Thymus (tissue), 11 donors: ENCODE measurements at regions not wholly inside any gene's neighbourhood (a gene's known extent, or its start where the extent isn't known, plus 50 kb on each side); places are given as distances from the start of the nearest gene placed in this dataset.

Experiments used
- DNase-seq, 9 donors: peaks; one replicate each; pipeline ENCODE4 v3.0.0-alpha.2; 2013; ENCODE audit warnings: low spot score in 9 of 9, low read depth in 6 of 9, missing footprints in 1 of 9
- H3K27ac ChIP-seq, 2 donors: one replicate each; pipeline ENCODE4 v1.5.1; 2013; ENCODE audit warnings: control low read depth in 1 of 2, low read depth in 1 of 2, low read length in 1 of 2, mild to moderate bottlenecking in 1 of 2, moderate library complexity in 1 of 2
- H3K27me3 ChIP-seq, 2 donors: one replicate each; pipeline ENCODE4 v1.5.1; 2013; ENCODE audit warnings: low read length in 1 of 2; ENCODE audit not compliant: control insufficient read depth in 2 of 2, insufficient read depth in 1 of 2
- H3K36me3 ChIP-seq, 2 donors: one replicate each; pipeline ENCODE4 v1.5.1; 2013; ENCODE audit warnings: low read length in 1 of 2, mild to moderate bottlenecking in 1 of 2, moderate library complexity in 1 of 2; ENCODE audit not compliant: control insufficient read depth in 2 of 2, insufficient read depth in 2 of 2
- H3K4me1 ChIP-seq, 2 donors: one replicate each; pipeline ENCODE4 v1.5.1; 2013; ENCODE audit warnings: low read length in 2 of 2; ENCODE audit not compliant: control insufficient read depth in 2 of 2, insufficient read depth in 2 of 2
- H3K4me3 ChIP-seq, 2 donors: one replicate each; pipeline ENCODE4 v1.5.1; 2013; ENCODE audit warnings: low read length in 2 of 2, control low read depth in 1 of 2, mild to moderate bottlenecking in 1 of 2
- H3K9me3 ChIP-seq, 2 donors: one replicate each; pipeline ENCODE4 v1.5.1; 2013; ENCODE audit warnings: low read length in 1 of 2, mild to moderate bottlenecking in 1 of 2; ENCODE audit not compliant: control insufficient read depth in 2 of 2, insufficient read depth in 1 of 2
- WGBS: extraction: QIAGEN DNeasy Blood & Tissue Kit; methylation state at CpG from one replicate; pipeline ENCODE4 v1.1.7; 2013; 5-methylcytosine and 5-hydroxymethylcytosine counted together
- donor health status: healthy.

DNA sequence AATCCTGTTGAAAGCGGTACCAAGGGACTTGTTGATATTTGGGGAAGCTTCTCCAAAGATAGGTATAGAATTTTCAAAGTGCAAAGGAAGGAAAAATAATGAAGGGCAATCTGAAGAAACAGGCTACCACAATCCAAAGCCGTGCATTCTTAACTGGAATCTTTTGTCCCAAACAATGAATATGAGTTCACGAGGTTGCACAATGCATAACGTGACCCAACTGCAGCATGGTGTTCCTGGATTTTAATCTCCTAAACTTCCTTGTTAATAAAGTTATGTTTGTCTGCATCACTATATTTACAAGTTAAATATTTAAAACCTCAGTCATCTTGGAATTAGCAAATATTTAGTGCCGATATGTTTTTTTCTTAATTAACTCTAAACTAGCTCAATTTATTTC is 203.7 kb downstream of the WDR11 start:
- no peaks in the 10 kb centered on the region for H3K9me3 ChIP-seq
- no peaks in the 10 kb centered on the region for H3K4me1 ChIP-seq
- no peak overlapping the region for H3K4me3 ChIP-seq
- H3K36me3 ChIP-seq = no peaks in the 10 kb centered on the region
- WGBS = 94% methylated on average over 5 of the region's 5 CpGs
- no peak for DNase-seq
- H3K27me3 ChIP-seq = no peaks in the 10 kb centered on the region
- no peak overlapping the region for H3K27ac ChIP-seq

DNA sequence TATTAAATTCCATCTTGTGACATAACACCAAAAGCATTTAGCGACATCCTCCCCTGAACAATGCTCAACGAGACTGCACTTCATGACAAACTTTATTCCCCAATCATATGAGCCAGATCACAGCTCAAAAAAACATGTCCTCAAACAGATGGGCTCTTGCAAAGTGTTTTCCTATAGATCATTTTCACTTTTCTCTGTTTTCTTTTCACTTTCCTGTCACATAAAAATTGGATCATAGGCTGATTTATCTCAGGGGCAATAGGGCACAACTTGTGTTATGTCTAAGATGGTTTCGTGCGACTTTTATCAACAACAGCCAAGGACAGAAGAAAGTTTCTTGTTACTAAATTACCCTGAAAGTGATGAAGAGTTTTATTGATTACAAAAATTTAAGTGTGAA is 206.1 kb downstream of the WDR11 start:
- 90% methylated on average over 4 of the region's 4 CpGs for WGBS
- Histone ChIP-seq H3K27me3 (no peaks in the 10 kb centered on the region), H3K4me3 (no peak overlapping the region), H3K4me1 (no peaks in the 10 kb centered on the region), H3K36me3 (no peaks in the 10 kb centered on the region), H3K27ac (no peak overlapping the region), H3K9me3 (no peaks in the 10 kb centered on the region)
- DNase-seq = no peak

DNA sequence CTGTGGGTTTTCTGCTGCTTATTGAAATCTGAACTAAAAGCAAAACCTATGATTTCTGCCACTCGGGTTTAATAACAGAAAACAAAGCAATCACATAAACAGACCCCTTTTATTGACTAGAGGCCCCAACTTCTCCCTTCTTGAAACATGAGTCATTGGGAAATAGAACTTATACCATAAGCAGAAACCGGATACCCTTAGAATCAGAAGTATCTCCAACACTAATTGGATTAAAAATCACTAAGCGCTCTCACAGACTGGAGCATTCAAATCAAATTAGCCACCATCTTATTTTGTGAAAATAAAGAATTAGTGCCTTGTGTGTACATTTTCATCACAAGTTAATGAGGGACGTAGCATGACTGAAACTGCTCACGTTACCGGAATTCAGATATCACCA is 206.9 kb downstream of the WDR11 start:
- WGBS = 96% methylated on average over 6 of the region's 6 CpGs
- DNase-seq = no peak

GRCh38 chr10:121059351-121059750 is 208.2 kb downstream of the WDR11 start:
- 84% methylated on average over 4 of the region's 4 CpGs for WGBS
- Histone ChIP-seq H3K36me3 (no peaks in the 10 kb centered on the region), H3K4me1 (no peaks in the 10 kb centered on the region), H3K27ac (no peak overlapping the region), H3K9me3 (no peaks in the 10 kb centered on the region), H3K4me3 (no peak overlapping the region), H3K27me3 (no peaks in the 10 kb centered on the region)
- no peak for DNase-seq

More for the DNA sequence above, 206.9 kb downstream of the WDR11 start:
- no peaks in the 10 kb centered on the region for H3K9me3 ChIP-seq
- H3K27me3 ChIP-seq = no peaks in the 10 kb centered on the region
- no peak overlapping the region for H3K27ac ChIP-seq
- H3K36me3 ChIP-seq = no peaks in the 10 kb centered on the region
- H3K4me1 ChIP-seq = no peaks in the 10 kb centered on the region
- H3K4me3 ChIP-seq = no peak overlapping the region

DNA sequence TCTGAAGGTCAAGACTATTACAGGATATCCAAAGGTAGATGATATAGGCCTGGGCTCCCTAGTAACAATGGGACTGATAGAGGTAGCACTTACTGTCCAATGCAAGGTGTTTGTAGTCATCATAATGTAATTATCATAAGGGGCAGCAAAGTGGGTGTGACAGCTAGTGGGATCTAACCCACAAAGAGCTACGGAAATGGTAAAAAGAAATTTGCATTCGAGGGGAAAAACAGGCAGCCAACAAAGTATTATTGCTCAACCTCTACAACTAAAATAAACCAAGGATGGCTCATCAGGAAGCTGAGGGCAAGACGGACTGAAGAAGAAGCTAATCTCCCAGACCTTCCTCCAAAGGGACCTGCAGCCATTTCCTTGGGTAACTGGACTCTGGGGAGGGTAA is 211.0 kb downstream of the WDR11 start:
- H3K9me3 ChIP-seq = no peaks in the 10 kb centered on the region
- no peak overlapping the region for H3K4me3 ChIP-seq
- H3K4me1 ChIP-seq = no peaks in the 10 kb centered on the region
- DNase-seq = no peak
- H3K27ac ChIP-seq = no peak overlapping the region
- 81% methylated on average over 3 of the region's 3 CpGs for WGBS
- no peaks in the 10 kb centered on the region for H3K36me3 ChIP-seq
- no peaks in the 10 kb centered on the region for H3K27me3 ChIP-seq

- no peaks in the 10 kb centered on the region for H3K36me3 ChIP-seq
- no peaks in the 10 kb centered on the region for H3K4me1 ChIP-seq
- WGBS = 62% methylated on average over 8 of the region's 8 CpGs
- no peaks in the 10 kb centered on the region for H3K27me3 ChIP-seq
- no peak for DNase-seq
- no peak overlapping the region for H3K27ac ChIP-seq
- H3K4me3 ChIP-seq = no peak overlapping the region
- H3K9me3 ChIP-seq = no peaks in the 10 kb centered on the region
Observed at GRCh38 chr10:121063744-121064143, 212.6 kb downstream of the WDR11 start.

DNA sequence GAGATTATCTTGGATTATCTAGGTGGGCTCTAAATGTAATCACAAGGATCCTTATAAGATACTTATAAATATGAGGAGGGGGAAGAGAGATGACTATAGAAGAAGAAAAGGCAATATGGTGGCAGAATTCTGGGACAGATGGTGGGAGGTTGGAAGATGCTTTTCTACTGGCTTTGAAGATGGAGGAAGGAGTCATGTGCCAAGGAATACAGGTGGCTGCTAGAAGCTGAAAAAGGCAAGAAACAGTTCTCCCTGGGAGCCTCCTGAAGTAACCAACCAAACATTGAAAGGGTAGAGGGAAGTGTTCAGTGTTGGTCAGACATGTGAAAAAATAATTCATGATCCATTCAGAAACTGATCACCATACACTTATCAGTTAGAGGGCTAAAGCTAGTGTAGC is 213.3 kb downstream of the WDR11 start:
- Histone ChIP-seq H3K4me1 (no peaks in the 10 kb centered on the region), H3K9me3 (no peaks in the 10 kb centered on the region), H3K4me3 (no peak overlapping the region), H3K36me3 (no peaks in the 10 kb centered on the region), H3K27ac (no peak overlapping the region), H3K27me3 (no peaks in the 10 kb centered on the region)
- DNase-seq = no peak

GRCh38 chr10:121065330-121065729 is 214.2 kb downstream of the WDR11 start:
- DNase-seq = no peak
- H3K36me3 ChIP-seq = no peaks in the 10 kb centered on the region
- no peaks in the 10 kb centered on the region for H3K27me3 ChIP-seq
- no peaks in the 10 kb centered on the region for H3K9me3 ChIP-seq
- no peaks in the 10 kb centered on the region for H3K4me1 ChIP-seq
- H3K4me3 ChIP-seq = no peak overlapping the region
- H3K27ac ChIP-seq = no peak overlapping the region

DNA sequence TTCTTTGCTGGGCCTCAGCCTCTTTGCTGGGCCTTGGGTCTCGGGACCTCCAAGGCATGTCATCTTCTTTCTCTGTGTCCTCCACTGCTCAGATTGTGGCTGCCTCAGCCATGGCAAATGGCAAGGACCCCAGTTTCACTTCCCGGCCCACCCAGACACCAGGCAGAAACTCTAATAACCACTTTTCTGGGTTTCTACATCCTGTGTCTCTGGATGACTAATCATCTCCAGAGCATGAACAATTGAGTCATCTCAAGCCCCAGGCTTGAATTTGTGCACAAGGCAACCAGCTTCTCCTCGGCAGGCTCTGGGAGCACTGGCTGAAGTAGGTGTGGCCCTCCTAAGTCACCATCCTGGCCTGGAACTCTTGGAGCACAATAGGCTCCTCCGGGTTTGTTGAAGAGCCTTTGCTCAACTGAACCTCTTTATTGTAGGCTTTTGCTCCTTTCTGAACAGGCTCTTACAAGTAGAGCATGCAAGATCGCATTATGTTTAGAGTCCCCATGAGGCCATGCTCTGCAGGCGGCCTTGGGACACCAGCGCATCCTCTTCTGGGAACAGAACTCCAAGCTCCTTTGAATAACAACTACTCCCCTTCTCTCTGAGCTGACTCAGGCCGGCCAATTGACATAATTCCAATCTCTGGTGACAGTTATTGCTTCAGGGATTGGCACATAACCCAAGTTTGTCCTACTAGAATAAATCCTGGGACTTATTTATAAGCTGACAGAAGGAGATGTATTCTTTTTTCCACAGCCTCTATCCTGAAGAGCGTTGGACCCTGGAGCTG is 218.1 kb downstream of the WDR11 start:
- H3K27ac ChIP-seq = no peak overlapping the region

More for the DNA sequence above, 218.1 kb downstream of the WDR11 start:
- whole genome bisulfite sequencing = 93% methylated on average over 9 of the region's 9 CpGs
- H3K36me3 ChIP-seq = no peaks in the 10 kb centered on the region
- no peaks in the 10 kb centered on the region for H3K4me1 ChIP-seq
- H3K4me3 ChIP-seq = no peak overlapping the region
- H3K9me3 ChIP-seq = no peaks in the 10 kb centered on the region
- no peak for DNase-seq
- no peaks in the 10 kb centered on the region for H3K27me3 ChIP-seq
